GM18502 (cell line): ENCODE measurements at regions not wholly inside any gene's neighbourhood (a gene's known extent, or its start where the extent isn't known, plus 50 kb on each side); places are given as distances from the start of the nearest gene placed in this dataset.

Experiments used
- ATAC-seq: cut with Tn5 transposase; IDR thresholded peaks from one replicate; pipeline ENCODE4 v1.9.1; 2021; ENCODE audit warnings: mild to moderate bottlenecking; ENCODE audit not compliant: unreplicated experiment, poor library complexity

DNA sequence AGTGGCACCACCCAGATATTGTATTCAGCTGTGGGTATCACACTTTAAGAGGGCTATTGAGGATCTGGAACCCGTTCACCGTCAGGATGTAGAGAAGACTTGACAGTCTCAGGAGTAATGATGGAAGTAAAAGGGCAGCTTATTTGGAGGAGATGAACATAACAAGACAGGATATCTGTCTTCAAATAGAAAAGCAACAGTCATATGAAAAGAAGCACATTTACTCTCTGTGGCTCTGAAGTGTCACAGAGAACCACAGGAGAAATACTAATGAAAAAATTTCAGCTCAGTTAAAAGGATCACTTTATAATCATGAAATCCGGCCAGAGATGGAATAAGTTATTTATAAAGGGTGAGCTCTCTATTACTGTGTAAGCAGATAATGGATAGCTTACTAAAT, 200.8 kb downstream of the FAM76B start:
- no peak for ATAC-seq

DNA sequence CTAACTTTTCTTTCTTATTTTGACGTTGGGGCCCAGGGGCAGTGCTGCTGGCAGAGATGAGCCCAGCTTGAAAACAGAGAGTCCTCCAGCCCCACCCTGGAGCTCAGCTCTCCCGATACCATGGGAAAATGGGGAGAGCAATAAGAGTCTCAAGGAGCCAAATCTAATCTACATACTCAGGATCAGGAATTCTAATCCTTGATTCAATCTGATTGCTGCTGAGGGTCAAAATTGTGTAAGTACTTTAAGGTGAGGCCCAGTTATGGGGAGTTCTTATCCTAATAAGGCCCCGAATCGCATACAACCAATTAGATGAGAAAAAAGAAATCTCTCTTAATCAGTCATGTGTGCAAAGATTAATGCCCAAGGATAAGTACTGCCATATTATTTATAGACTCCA, 202.9 kb downstream of the FAM76B start:
- ATAC-seq, result no peak

DNA sequence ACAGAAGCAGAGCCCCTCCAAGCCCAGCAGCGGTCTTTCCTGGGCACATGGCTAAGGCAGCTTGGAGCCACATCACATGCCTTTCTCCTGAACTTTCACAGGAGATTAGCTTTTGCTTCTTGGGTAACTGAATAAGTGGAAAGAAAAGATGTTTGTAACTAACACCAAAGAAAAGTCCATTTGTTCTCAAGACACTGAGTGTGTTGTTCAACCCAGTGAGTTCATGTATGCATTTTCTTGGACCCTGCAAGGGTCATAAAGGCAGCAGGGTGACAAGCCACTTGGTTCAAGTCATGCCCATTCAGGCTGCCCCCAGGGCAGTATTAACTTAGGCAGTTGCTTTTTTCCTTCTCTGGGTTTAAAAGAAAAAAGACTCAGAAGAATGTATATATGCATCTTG, 203.4 kb downstream of the FAM76B start:
- no peak for ATAC-seq

DNA sequence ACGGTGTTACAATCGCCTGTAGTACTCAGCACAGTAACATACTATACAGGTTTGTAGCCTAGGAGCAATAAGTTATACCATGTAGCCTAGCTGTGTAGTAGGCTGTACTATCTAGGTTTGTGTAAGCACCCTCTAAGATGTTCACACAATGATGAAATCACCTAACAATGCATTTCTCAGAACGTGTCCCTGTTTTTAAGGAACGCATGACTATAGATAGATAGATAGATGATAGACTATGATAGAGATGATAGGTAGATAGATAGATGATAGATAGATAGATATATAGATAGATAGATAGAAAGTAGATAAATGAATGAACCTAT, 203.9 kb downstream of the FAM76B start:
- ATAC-seq, result no peak

DNA sequence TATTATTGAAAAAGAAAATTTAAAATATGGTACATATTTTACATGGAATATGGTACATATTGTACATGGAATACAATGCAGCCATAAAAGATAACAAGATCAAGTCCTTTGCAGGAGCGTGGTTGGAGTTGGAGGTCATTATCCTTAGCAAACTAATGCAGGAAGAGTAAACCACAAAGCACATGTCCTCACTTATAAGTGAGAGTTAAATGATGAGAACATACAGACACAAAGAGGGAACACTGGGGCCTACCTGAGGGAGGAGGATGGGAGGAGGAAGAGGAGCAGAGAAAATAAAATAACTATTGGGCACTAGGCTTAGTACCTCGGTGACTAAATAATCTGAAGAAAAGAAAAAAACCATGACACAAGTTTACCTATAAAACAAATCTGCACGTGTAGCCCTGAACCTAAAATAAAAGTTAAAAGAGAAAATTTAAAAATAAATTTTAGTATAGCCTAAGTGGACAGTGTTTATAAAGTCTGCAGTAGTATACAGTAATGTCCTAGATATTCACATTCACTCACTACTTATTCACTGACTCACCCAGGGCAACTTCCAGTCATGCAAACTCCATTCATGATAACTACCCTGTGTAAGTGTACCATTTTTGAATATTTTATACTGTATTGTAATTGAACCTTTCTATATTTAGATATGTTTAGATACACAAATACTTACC, 204.4 kb downstream of the FAM76B start:
- no peak for ATAC-seq

DNA sequence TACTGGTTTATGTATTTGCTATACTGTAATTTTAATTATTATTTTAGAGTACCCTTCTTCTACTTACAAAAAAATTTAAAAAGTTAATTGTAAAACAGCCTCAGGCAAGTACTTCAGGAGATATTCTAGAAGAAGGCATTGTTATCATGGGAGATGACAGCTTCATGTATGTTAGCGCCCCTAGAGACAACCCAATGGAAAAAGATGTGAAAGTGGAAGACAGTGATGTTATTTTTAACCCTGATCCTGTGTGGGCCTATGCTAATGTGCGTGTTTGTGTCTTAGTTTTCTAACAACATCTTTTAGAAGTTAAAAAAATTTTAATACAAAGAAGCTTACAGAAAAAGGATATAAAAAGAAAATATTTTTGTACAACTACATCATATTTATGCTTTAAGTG, 205.0 kb downstream of the FAM76B start:
- ATAC-seq, result peak; percentile 78

DNA sequence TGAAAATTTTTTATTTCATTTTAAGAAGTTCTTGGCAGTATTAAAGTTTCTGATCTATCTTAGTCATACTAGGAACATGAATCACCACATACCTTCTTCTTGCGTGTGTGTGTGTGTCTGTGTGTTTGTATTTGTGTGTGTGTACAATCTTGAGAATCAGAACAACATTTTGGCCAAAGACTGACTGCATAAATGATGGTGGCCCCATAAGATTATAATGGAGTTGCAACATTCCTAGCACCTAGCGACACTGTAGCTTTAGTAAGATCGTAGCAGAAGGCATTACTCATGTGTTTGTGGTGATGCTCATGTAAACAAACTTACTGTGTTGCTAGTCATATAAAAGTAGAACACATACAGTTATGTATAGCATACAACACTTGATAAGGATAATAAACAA, 205.4 kb downstream of the FAM76B start:
- peak; percentile 20 for ATAC-seq

DNA sequence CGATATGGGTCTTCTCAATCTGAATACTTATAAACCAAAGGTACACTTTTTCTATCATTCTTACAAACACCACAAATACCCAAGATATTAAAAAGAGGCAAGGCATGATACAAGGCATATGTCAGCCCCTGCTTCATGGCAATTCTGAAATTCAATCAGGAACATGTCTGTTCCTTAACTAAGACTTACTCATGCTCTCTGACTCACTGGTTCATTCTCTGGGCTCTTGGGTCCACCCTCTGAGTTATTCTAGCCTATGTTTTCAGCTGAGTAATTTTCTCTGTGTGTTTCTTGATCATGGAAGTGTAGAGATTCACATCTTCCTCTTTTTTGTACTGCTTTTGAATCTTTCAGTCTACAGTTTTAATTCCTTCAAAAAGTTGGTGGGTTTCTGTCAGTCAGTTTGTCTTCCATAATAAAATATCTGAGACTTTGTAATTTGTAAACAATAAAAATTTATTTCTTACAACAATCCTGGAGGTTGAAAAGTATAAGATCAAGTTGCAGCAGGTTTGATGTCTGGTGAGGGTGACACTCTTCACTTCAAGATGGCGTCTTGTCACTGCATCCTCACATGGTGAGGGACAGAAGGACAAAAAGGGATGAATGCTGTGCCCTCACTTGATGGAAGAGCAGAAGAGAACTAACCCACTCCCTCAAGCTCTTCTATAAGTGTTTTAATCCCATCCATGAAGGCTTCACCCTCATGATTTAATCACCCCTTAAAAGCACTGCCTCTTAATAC, 211.7 kb downstream of the FAM76B start:
- no peak for ATAC-seq

DNA sequence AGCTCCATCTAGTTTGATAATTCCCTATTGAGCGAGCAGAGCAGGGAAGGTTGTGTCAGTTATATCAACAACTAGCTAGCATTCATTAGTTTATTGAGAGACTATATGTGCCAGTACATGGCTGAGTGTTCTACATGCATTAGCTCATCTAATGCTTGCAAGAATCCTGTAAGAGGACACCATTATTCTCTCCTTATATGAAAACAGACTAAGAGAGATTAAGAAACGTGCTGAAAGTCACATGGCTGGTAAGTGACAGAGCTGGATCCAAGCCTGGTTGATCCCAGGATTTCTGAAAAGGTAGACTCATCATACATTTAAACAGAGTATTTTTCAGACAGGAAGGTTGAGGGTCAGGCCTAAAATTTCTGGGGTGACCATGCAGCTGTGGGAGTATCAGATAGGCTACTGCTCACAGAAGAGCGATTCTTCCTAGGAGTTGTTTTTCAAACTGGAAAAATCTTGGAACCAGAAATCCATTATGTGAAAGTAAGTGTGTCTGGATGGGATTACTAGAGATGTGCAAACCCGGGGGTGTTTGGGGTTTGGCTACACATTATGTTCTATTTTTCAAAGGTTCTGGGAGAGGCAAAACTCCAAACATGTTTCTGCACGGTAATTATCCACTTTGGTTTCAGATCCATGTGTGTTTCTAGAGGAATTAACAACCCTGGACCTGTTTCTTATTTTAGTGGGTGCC, 213.3 kb downstream of the FAM76B start:
- no peak for ATAC-seq

DNA sequence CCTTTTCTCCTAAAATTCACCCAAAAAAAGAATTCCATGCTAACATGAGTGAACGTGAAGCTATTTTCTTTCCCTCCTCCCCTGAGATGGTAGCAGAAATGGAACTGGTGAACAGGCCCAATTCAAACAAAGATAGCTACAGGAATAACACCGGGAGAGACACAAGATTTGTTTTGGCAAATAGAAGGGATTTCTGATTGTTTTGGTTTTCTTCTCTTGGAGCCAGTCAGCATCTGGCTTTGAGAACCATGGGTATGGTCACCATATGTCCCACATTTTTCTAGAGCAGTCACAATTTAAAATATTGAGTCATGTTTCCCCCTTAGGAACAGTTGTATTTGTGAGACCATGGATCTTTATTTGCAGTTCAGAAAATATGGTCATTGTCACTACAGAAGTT, 214.1 kb downstream of the FAM76B start:
- no peak for ATAC-seq

DNA sequence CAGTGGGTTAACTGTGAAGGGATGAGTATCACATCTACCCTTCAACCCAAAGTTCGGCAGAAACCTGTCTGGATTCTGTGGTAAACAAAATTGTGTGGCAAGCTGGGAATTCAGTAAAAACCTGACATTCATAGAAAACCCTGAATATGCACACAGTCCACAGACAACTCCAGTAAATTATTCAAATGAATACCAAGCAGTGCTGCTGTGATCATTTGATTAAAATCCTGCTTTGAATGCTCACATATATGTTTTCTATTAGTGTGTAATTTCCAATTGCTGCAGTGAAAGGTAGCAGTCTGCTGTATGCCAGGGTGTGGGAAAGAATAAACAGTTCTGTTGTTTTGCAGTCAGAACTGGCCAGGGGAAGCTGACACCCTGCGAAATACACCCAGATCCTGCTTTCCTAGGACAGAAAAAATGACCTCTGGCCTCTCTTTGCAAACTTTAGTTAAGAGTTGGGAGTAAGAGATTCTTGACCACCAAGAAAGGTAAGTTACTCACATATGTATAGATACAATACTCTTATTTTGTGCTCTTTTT, 217.8 kb downstream of the FAM76B start:
- no peak for ATAC-seq

DNA sequence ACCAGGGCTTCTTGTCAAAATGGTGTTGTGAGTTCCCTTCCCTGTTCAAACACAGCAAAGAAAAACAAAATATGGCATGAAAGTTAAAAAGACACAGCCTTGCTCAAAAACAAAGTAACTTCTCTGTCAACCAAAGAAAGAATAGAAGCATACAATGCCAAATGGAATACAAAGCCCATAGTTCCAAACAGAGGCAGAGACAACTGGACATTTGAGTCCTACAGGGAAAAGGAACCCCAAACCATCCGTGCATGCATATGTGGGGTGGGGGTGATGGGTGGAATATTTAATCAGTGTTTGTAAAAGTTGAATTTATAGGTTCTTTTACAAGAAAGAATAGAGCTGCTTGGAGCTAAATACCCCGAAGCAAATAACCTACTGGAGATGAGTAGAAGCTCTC, 218.7 kb downstream of the FAM76B start:
- ATAC-seq, result no peak

DNA sequence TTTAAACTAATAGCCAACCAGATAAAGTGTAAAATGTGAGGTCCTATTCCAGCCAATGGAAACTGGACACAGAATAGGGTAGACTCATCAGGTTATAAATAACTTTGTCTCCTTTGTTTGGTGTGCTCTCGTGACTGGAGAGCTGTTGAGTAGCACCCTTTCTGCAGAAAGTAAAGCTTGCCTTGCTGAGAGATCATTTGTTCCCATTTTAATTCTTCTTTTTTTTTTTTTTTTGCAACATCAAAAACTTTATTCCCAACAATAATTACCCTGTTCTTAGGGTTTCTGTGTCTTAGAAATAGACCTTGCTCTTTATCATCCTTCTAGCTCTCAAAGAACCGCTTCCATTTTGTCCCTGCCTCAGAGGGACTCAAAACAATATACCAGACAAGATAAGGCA, 220.4 kb downstream of the FAM76B start:
- no peak for ATAC-seq

DNA sequence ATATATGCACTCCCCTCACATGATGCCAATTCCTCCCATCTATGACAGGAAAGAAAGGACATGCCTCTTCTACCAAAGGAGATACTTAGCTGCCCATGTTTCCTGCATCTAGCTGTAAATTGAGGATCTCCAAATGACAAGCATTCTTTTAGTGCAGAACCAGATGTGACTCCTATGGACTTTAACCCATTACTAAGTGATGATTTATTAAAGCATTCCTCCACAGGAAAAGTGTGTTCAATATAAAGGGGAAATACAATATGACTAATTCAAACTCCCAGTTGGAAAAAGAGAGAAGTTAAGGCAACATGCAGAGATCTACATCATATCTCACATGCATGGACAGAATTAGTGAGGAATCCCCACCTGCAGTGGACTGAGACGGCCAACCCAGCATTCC, 221.3 kb downstream of the FAM76B start:
- ATAC-seq, result no peak

DNA sequence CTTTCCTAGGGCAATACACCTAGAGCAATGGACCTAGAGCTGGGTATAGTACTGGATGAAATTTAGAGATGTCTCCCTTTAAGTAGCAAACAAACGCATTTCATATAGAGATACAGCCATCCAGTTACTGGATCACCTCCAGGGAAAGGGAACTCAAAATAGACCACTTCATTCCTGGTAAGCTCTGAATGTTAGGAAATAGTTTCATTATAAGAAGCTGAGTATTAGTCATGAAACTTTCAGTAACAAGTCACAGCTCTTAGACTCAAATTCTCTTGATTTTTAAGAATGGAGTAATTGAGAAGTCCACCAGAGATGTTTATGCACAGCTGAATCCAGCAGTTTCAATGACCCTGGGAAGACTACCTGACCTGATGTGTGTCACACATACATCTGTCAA, 221.9 kb downstream of the FAM76B start:
- ATAC-seq, result no peak

DNA sequence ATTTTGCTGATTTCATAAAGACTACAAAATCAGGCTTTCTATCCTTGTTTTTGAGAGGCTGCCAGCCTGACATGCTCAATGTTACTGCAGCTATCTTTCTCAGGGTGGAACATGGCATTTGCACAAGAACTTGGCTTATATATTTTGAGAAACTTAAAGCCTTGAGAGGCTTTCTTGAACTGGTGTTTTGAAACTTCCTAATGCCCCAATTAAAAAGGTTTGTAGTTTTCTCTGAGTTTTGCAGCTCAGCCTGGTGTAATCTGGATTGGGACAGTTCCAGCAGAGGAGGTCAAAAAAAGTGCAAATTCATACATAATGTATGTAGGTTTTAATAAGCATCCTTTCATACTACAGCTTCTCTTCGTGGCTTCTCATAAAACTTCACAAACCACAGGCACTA, 223.4 kb downstream of the FAM76B start:
- no peak for ATAC-seq

DNA sequence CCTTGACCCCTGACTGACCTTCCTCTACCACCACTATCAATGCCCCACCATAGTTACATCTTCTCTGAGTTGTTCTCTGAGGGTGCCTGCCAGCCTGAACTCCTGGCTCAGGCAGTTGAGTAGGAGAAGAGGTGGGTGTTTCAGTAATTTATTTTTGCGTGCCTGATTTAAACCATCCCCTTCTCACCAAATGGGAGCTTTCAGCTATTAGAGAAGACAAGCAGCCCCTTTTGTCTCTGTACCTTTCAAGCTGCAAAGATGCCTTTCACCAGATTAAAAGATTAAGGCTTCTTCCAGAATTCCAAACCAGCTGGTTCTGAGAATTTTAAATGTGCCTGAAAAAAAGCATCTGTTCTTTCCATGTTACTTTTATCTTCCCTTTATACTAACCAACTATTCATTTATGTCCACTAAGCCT, 223.8 kb downstream of the FAM76B start:
- no peak for ATAC-seq

DNA sequence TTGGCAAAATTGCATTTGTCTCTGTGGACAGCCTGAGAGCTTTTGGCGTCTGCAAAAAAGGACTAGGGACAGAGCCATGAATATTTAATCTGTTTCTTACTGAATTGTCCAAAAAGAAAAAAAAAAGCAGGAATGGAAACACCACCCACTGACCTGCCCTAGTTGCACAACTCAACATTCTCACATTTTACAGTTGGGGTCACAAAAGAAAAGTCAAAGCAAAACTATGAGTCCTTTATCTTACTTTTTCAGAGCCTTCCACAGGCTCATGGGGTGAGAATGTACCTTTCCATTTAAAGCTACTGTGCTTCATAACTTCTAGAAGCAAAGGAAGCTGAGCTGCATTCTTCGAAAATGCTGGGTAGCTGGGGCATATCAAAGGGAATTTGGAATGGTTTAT, 225.7 kb downstream of the FAM76B start:
- no peak for ATAC-seq

DNA sequence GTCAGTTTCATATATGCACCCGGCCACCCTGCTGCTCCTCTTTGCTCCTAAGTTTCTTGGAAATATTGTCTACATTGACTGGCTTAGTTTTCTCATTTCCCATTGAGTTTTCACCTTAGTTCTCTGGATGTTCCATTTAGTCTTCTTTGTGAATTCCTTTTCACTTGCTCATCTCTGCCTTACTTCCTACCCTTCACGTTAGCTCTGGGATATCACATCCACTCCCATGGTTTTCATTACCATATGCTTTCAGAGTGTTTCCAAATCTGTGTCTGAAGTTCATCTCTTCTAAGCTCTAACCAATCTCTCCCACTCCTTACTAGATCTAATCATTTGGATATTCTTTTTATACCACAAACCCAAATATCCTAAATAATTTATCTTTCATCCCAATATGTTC, 226.4 kb downstream of the FAM76B start:
- no peak for ATAC-seq

DNA sequence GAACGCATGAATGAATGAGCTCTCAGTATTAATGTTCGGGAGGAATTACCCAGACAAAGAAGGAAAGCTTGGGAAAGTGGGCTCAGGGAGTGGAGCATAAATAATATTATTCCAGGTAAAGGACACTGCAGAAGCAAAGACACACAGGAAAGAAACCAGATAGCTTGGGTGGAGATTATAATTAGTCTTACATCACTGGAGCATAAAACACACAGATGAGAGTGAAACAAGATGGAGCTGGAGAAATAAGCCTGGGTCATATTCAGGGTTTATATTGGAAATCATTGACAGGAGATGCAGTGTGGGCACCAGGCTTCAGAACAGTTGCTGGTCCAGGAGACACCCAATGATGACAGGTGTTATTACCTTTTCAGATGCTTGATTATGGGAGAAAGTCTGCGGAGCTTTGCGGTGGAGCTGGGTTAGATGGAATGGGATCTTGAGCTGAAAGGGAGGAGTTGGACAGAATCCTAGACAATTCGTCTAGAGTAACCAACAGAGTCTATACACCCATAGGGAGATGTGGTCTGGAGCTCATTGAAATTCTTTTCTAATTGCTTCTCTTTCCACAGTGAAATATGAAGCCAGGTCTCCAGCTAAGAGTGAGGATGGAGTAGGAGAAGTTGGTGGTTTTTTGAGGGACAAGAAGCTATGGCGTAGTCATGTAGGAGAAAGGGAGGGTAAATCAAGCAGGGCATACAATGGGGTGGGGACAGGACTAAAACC, 227.2 kb downstream of the FAM76B start:
- ATAC-seq, result no peak

DNA sequence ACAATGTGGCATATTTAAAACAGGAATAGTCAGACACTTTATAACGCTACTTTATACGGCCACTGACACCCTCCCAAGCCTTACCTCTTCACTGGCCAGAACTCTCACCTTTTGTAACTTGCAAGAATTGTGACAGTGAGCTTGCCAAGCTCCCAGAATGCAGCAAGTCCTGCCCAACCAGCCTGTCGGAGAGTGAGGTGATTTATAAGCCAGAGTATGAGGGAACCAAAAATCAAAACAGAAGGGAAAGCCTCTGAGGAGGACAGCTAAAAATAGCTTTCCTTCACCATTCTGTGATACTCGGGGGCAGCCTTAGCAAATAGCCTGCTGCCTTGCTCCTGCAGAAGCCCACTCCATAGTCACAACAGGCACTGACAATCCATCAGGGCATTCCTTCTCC, 229.7 kb downstream of the FAM76B start:
- no peak for ATAC-seq
